K562 (cell line): ENCODE measurements at regions not wholly inside any gene's neighbourhood (a gene's known extent, or its start where the extent isn't known, plus 50 kb on each side); places are given as distances from the start of the nearest gene placed in this dataset.

ENCODE experiments used
- ATAC-seq: fragments of 200-7000 bp; cut with Tn5 transposase; 3 replicates; pipeline ENCODE4 v1.9.1; 2020; ENCODE audit warnings: moderate library complexity
- BruUV-seq: library from RNA; stranded (reverse); fragments of 400-500 nt; replicated peaks from 2 replicates; lab custom pipeline; 2021; lab: Mats Ljungman, UMichigan
- CTCF ChIA-PET: fragments of 300-600 bp; formaldehyde crosslinking; extraction: SDS; loops from one replicate; lab custom pipeline; 2021; ENCODE audit warnings: low intra/inter-chr PET ratio; lab: Yijun Ruan, JAX
- POLR2A ChIA-PET: fragments of 300-600, 350-650 bp; sonication (Branson Sonifier 250); formaldehyde crosslinking; extraction: SDS; loops from one replicate; lab custom pipeline; 2021; ENCODE audit warnings: antibody characterized with exemption, inconsistent platforms; lab: Yijun Ruan, JAX
- DNase-seq, 4 experiments: peaks; one replicate each; pipeline versions ENCODE4 v3.0.0 to v3.0.0-alpha.2; 2011 to 2018; ENCODE audit warnings: low spot score in 3 of 4, mixed read lengths in 3 of 4; ENCODE audit errors: extremely low read depth in 1 of 4
- FAIRE-seq: peaks from 2 replicates; lab custom pipeline; 2011; peaks lifted over from hg19 to GRCh38; lab: Jason Lieb, UNC
- H2AFZ ChIP-seq: 2 replicates; pipeline ENCODE4 v1.6.0; 2011; ENCODE audit warnings: low read depth, low read length, control low read depth, inconsistent platforms
- H3K27ac ChIP-seq: fragments of 200-600 bp; 3 replicates; pipeline ENCODE4 v1.8.0; 2011; ENCODE audit warnings: low read depth, mild to moderate bottlenecking, control low read depth, inconsistent platforms, low read length, moderate library complexity, mixed read lengths; ENCODE audit errors: extremely low read depth
- H3K27me3 ChIP-seq, 2 experiments: fragments of 300-600 bp in 1 of 2; 2 replicates in 1 of 2; 3 replicates in 1 of 2; pipeline versions ENCODE4 v1.6.0 to v1.8.0; 2011; ENCODE audit warnings: inconsistent platforms in 2 of 2, low read length in 2 of 2, mild to moderate bottlenecking in 1 of 2, mixed read lengths in 1 of 2, moderate library complexity in 1 of 2; ENCODE audit not compliant: control insufficient read depth in 2 of 2, insufficient read depth in 2 of 2
- H3K36me3 ChIP-seq: fragments of 300-600 bp; 3 replicates; pipeline ENCODE4 v1.8.0; 2011; ENCODE audit warnings: mild to moderate bottlenecking, low read length, inconsistent platforms; ENCODE audit not compliant: control insufficient read depth, insufficient read depth
- H3K4me1 ChIP-seq, 2 experiments: fragments of 200-600 bp in 1 of 2; replicated peaks in 1 of 2; 2 replicates in 1 of 2; 3 replicates in 1 of 2; pipeline versions ENCODE4 v1.5.1 to v1.8.0; 2011; ENCODE audit warnings: inconsistent platforms in 2 of 2, low read length in 2 of 2, mild to moderate bottlenecking in 1 of 2, mixed read lengths in 1 of 2, moderate library complexity in 1 of 2; ENCODE audit not compliant: control insufficient read depth in 2 of 2, insufficient read depth in 2 of 2
- H3K4me2 ChIP-seq: 2 replicates; pipeline ENCODE4 v1.6.1; 2011; ENCODE audit warnings: low read length, control low read depth, inconsistent platforms, mixed read lengths; ENCODE audit not compliant: insufficient read depth
- H3K4me3 ChIP-seq: fragments of 200-600 bp; sonication (generic), shearing (Covaris generic); 2 replicates; pipeline ENCODE4 v1.5.1; 2016; ENCODE audit warnings: control low read depth, inconsistent platforms
- H3K79me2 ChIP-seq: fragments of 200-600 bp; 3 replicates; pipeline ENCODE4 v1.8.0; 2011; ENCODE audit warnings: low read length, inconsistent platforms; ENCODE audit not compliant: control insufficient read depth, insufficient read depth
- H3K9ac ChIP-seq, 2 experiments: 2 replicates each; pipeline versions ENCODE4 v1.6.0 to v1.6.1; 2011; ENCODE audit warnings: low read depth in 2 of 2, low read length in 2 of 2, control low read depth in 1 of 2, inconsistent platforms in 1 of 2, mild to moderate bottlenecking in 1 of 2, mixed read lengths in 1 of 2; ENCODE audit not compliant: insufficient read depth in 1 of 2
- H3K9me1 ChIP-seq: one replicate; pipeline ENCODE4 v1.6.0; 2011; ENCODE audit warnings: inconsistent platforms, mild to moderate bottlenecking, low read length, moderate library complexity; ENCODE audit not compliant: control insufficient read depth, insufficient read depth
- H3K9me3 ChIP-seq: replicated peaks from 2 replicates; pipeline ENCODE4 v1.5.1; 2011; ENCODE audit warnings: low read depth, low read length, inconsistent platforms; ENCODE audit not compliant: control insufficient read depth, insufficient read depth
- H4K20me1 ChIP-seq: replicated peaks from 2 replicates; pipeline ENCODE4 v1.6.1; 2011; ENCODE audit warnings: low read length, inconsistent platforms, mixed read lengths; ENCODE audit not compliant: control insufficient read depth, insufficient read depth
- NFYB ChIP-seq: IDR thresholded peaks from 2 replicates; pipeline ENCODE4 v1.6.1; 2011; ENCODE audit warnings: mild to moderate bottlenecking, moderate library complexity; ENCODE audit not compliant: insufficient read length; ENCODE audit errors: extremely low read depth
- TSHZ1 ChIP-seq: fragments of 250-450 bp; sonication (Bioruptor Pico); IDR thresholded peaks from 2 replicates; pipeline ENCODE4 v1.4.0; 2020; ENCODE audit warnings: mild to moderate bottlenecking, moderate library complexity
- WGBS: fragments of 100-300 bp; shearing (Covaris generic); methylation state at CpG from one replicate; pipeline ENCODE4 v1.1.6; 2016; ENCODE audit warnings: low coverage, mixed read lengths; ENCODE audit not compliant: insufficient coverage; ENCODE audit errors: missing lambda C conversion rate; 5-methylcytosine and 5-hydroxymethylcytosine counted together
- in situ Hi-C: fragments of 300-500 bp; cut with MboI; formaldehyde crosslinking; loops from 4 replicates; pipeline ENCODE4 v1.15.0; 2018; ENCODE audit warnings: inconsistent platforms, mixed read lengths
- intact Hi-C: fragments of 100-400 bp; cut with micrococcal nuclease; formaldehyde crosslinking; loops from 2 replicates; pipeline ENCODE4 v1.14.2; 2022

GRCh38 chr2:121037480-121037879 lies 247.5 kb downstream of the TFCP2L1 start:
- H3K4me3 ChIP-seq, result no peak overlapping the region
- WGBS, result 4% methylated on average over 2 of the region's 2 CpGs
- H3K27ac ChIP-seq, result no peak overlapping the region
- CTCF ChIA-PET, result no interaction called here
- no peak overlapping the region for H2AFZ ChIP-seq
- POLR2A ChIA-PET, result no interaction called here
- TF ChIP-seq NFYB (no peak), TSHZ1 (no peak)
- no peaks in the 10 kb centered on the region for H3K36me3 ChIP-seq
- FAIRE-seq (no peak), DNase-seq (no peak), ATAC-seq (no peak)
- H3K4me2 ChIP-seq, result no peak overlapping the region
- H3K9me3 ChIP-seq, result no peaks in the 10 kb centered on the region
- H4K20me1 ChIP-seq, result no peaks in the 10 kb centered on the region
- H3K9me1 ChIP-seq, result peaks cover 3% of the 10 kb centered on the region
- H3K79me2 ChIP-seq, result no peaks in the 10 kb centered on the region
- no peak overlapping the region for H3K9ac ChIP-seq
- H3K27me3 ChIP-seq, result peaks cover 8 to 36% of the 10 kb centered on the region in 2 experiments; a peak in 4 of 5 replicates
- no TSS peak for BruUV-seq
- intact Hi-C loops, result no loop called here
- no peaks in the 10 kb centered on the region for H3K4me1 ChIP-seq
- in situ Hi-C loops, result no loop called here
